HepG2 (cell line): ENCODE measurements at regions not wholly inside any gene's neighbourhood (a gene's known extent, or its start where the extent isn't known, plus 50 kb on each side); places are given as distances from the start of the nearest gene placed in this dataset.

Experiments
- ATAC-seq: fragments of 200-7000 bp; cut with Tn5 transposase; 3 replicates; pipeline ENCODE4 v1.9.1; 2020; ENCODE audit warnings: mild to moderate bottlenecking, moderate library complexity
- BruUV-seq: library from RNA; stranded (reverse); fragments of 400-500 nt; replicated peaks from 2 replicates; lab custom pipeline; 2021; lab: Mats Ljungman, UMichigan
- CTCF ChIA-PET: fragments of 300-600 bp; formaldehyde crosslinking; extraction: SDS; loops from one replicate; lab custom pipeline; 2021; ENCODE audit warnings: low total read pairs, inconsistent platforms, low intra/inter-chr PET ratio; lab: Yijun Ruan, JAX
- POLR2A ChIA-PET: fragments of 350-600 bp; sonication (Branson Sonifier 250); formaldehyde crosslinking; loops from one replicate; lab custom pipeline; 2020; ENCODE audit warnings: antibody characterized with exemption, inconsistent platforms; lab: Yijun Ruan, JAX
- DNase-seq: peaks from one replicate; pipeline ENCODE4 v3.0.0-alpha.2; 2015; ENCODE audit warnings: low spot score
- FAIRE-seq: peaks from 3 replicates; lab custom pipeline; 2011; peaks lifted over from hg19 to GRCh38; lab: Jason Lieb, UNC
- H2AFZ ChIP-seq: one replicate; pipeline ENCODE4 v1.6.1; 2011; ENCODE audit warnings: low read length, inconsistent platforms
- H3K27ac ChIP-seq: fragments of 300-600 bp; 3 replicates; pipeline ENCODE4 v1.8.0; 2011; ENCODE audit warnings: mixed run types, mild to moderate bottlenecking, mixed read lengths, low read length, inconsistent platforms; ENCODE audit not compliant: insufficient read depth; ENCODE audit errors: extremely low read length
- H3K27me3 ChIP-seq, 2 experiments: fragments of 200-600 bp in 1 of 2; 2 replicates in 1 of 2; 3 replicates in 1 of 2; pipeline versions ENCODE4 v1.6.0 to v1.8.0; 2011; ENCODE audit warnings: low read length in 2 of 2, mild to moderate bottlenecking in 2 of 2, moderate library complexity in 2 of 2, inconsistent platforms in 1 of 2; ENCODE audit not compliant: insufficient read depth in 2 of 2, control insufficient read depth in 1 of 2
- H3K36me3 ChIP-seq, 2 experiments: fragments of 200-600 bp in 1 of 2; replicated peaks in 1 of 2; 2 replicates in 1 of 2; 3 replicates in 1 of 2; pipeline versions ENCODE4 v1.5.1 to v1.8.0; 2011; ENCODE audit warnings: low read length in 2 of 2, inconsistent platforms in 1 of 2; ENCODE audit not compliant: insufficient read depth in 2 of 2, control insufficient read depth in 1 of 2
- H3K4me1 ChIP-seq: 2 replicates; pipeline ENCODE4 v1.5.1; 2012; ENCODE audit warnings: low read length, inconsistent platforms; ENCODE audit not compliant: insufficient read depth
- H3K4me2 ChIP-seq: 2 replicates; pipeline ENCODE4 v1.6.0; 2011; ENCODE audit warnings: low read depth, low read length, inconsistent platforms
- H3K4me3 ChIP-seq, 3 experiments: fragments of 200-600 bp in 1 of 3; sonication (generic), shearing (Covaris generic) in 1 of 3; replicated peaks in 1 of 3; 2 replicates each; pipeline ENCODE4 v1.5.1; 2011 to 2016; ENCODE audit warnings: low read length in 3 of 3, inconsistent platforms in 2 of 3, low read depth in 2 of 3, mild to moderate bottlenecking in 2 of 3, control low read depth in 1 of 3, mixed read lengths in 1 of 3; ENCODE audit not compliant: insufficient read depth in 1 of 3
- H3K79me2 ChIP-seq: one replicate; pipeline ENCODE4 v1.6.1; 2011; ENCODE audit warnings: low read length, inconsistent platforms; ENCODE audit not compliant: insufficient read depth
- H3K9ac ChIP-seq: 2 replicates; pipeline ENCODE4 v1.6.0; 2011; ENCODE audit warnings: mild to moderate bottlenecking, low read depth, low read length, inconsistent platforms; ENCODE audit not compliant: insufficient read depth
- H3K9me3 ChIP-seq: 2 replicates; pipeline ENCODE4 v1.5.1; 2012; ENCODE audit warnings: mild to moderate bottlenecking, low read length
- H4K20me1 ChIP-seq: 2 replicates; pipeline ENCODE4 v1.6.0; 2011; ENCODE audit warnings: inconsistent platforms, mild to moderate bottlenecking, low read length, moderate library complexity; ENCODE audit not compliant: insufficient read depth
- BCL6 ChIP-seq: IDR thresholded peaks from 2 replicates; pipeline ENCODE4 v1.6.1; 2016; ENCODE audit warnings: missing genetic modification reagents, missing compliant biosample characterization
- CAMTA2 ChIP-seq: sonication (generic); formaldehyde crosslinking; IDR thresholded peaks from 2 replicates; pipeline ENCODE4 v1.4.0; 2020; ENCODE audit warnings: mild to moderate bottlenecking, missing genetic modification reagents, borderline replicate concordance
- GZF1 ChIP-seq: sonication (generic); formaldehyde crosslinking; IDR thresholded peaks from 2 replicates; pipeline ENCODE4 v1.5.1; 2020; ENCODE audit warnings: mild to moderate bottlenecking, missing genetic modification reagents
- KMT2A ChIP-seq: sonication (generic); formaldehyde crosslinking; IDR thresholded peaks from 2 replicates; pipeline ENCODE4 v1.4.0; 2020; ENCODE audit warnings: missing genetic modification reagents
- SALL1 ChIP-seq: sonication (generic); formaldehyde crosslinking; IDR thresholded peaks from 2 replicates; pipeline ENCODE4 v1.8.0; 2022; ENCODE audit warnings: mild to moderate bottlenecking, missing genetic modification reagents
- SOX6 ChIP-seq, 2 experiments: fragments of 450-650 bp in 1 of 2; sonication (generic) in 1 of 2; formaldehyde crosslinking in 1 of 2; IDR thresholded peaks; 2 replicates each; pipeline versions ENCODE4 v1.4.0 to v1.6.1; 2017 to 2020; ENCODE audit warnings: antibody characterized with exemption in 1 of 2, mild to moderate bottlenecking in 1 of 2, missing genetic modification reagents in 1 of 2
- SRSF1 ChIP-seq: fragments of 200-400 bp; formaldehyde crosslinking; optimal IDR thresholded peaks from 2 replicates; pipeline ENCODE3; 2017; ENCODE audit warnings: mild to moderate bottlenecking, low read depth, low read length, moderate library complexity
- TCF7L2 ChIP-seq: IDR thresholded peaks from 2 replicates; pipeline ENCODE4 v1.6.1; 2011; ENCODE audit warnings: mild to moderate bottlenecking, low read depth, low read length, moderate library complexity
- ZBTB26 ChIP-seq: IDR thresholded peaks from 2 replicates; pipeline ENCODE4 v1.6.1; 2016; ENCODE audit warnings: missing compliant biosample characterization, missing genetic modification reagents, borderline replicate concordance
- ZBTB42 ChIP-seq: sonication (generic); formaldehyde crosslinking; IDR thresholded peaks from 2 replicates; pipeline ENCODE4 v1.5.0; 2020; ENCODE audit warnings: mild to moderate bottlenecking, missing genetic modification reagents
- ZNF10 ChIP-seq: sonication (generic); formaldehyde crosslinking; IDR thresholded peaks from 2 replicates; pipeline ENCODE4 v1.4.0; 2020; ENCODE audit warnings: mild to moderate bottlenecking, low read depth, missing genetic modification reagents, borderline replicate concordance
- ZNF556 ChIP-seq: sonication (generic); formaldehyde crosslinking; IDR thresholded peaks from 2 replicates; pipeline ENCODE4 v1.4.0; 2020; ENCODE audit warnings: mild to moderate bottlenecking, missing genetic modification reagents, borderline replicate concordance
- ZNF574 ChIP-seq: sonication (generic); formaldehyde crosslinking; IDR thresholded peaks from 2 replicates; pipeline ENCODE4 v1.4.0; 2020; ENCODE audit warnings: missing genetic modification reagents
- WGBS: methylation state at CpG from one replicate; pipeline ENCODE4 v1.1.6; 2017; ENCODE audit warnings: low lambda C conversion rate; 5-methylcytosine and 5-hydroxymethylcytosine counted together
- in situ Hi-C: cut with HindIII; loops from 2 replicates; pipeline ENCODE4 v1.10.0; 2017; ENCODE audit warnings: low pct_unique_long_range_greater_than_20kb; ENCODE audit not compliant: extremely low pct_ligation_motif_present
- intact Hi-C: fragments of 100-400 bp; cut with micrococcal nuclease; formaldehyde crosslinking; loops from one replicate; pipeline ENCODE4 v1.10.0; 2022; ENCODE audit not compliant: unreplicated experiment
- TF ChIP-seq, protein P1 (sequence below): sonication (generic); formaldehyde crosslinking; IDR thresholded peaks from 2 replicates; pipeline ENCODE4 v1.4.0; 2020; ENCODE audit warnings: missing genetic modification reagents

DNA sequence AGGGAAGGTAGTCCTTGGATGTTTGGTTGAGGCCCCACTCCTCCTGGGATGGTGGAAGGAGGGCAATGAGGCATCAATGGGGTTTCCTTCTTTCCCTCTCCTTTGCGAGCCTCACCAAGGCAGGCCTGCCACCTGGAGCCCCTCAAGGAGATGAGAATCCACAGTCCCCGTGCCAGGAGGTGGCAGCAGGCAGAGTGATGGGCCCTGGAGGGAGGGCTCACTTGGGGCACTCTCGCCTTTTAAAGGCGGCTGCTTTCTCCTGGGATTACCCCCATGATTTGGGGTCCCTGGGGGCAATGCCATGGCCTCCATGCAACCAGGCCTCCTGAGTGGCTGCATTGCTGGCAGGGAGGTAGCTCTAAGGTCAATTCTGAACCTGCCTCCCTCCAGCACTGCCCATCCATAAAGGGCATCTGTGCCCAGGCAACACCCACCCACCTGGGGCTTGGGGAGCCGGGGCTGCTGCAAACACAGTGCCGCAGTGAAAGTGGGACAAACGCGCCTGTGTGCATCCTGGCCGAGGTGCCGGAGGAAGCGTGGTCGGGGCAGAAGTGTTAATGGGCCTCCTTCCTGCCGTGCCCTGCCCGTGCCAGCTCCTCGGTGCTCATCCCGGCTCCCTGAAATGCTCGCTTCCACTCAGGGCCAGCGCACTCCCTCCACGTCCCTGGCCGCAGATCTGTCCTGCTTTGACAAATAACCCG is 55.9 kb downstream of the ZFP36L2 start (continued):
- TF ChIP-seq ZNF10 (CRISPR knock-in tag) (no peak), ZBTB26 (CRISPR knock-in tag) (no peak), TCF7L2 (no peak), GZF1 (CRISPR knock-in tag) (no peak), SRSF1 (peak; percentile 9), SOX6 (IDR thresholded peaks at IDR 0.05) (no peak), SOX6 (CRISPR knock-in tag; IDR thresholded peaks at IDR 0.05) (0 out of 2 replicates have a peak, but pooled peaks have one; percentile 0), ZBTB42 (CRISPR knock-in tag) (no peak), ZNF556 (CRISPR knock-in tag) (no peak), CAMTA2 (CRISPR knock-in tag) (0 out of 2 replicates have a peak, but pooled peaks have one; percentile 3), BCL6 (CRISPR knock-in tag) (no peak)

- 43% methylated on average over 9 of the region's 9 CpGs for WGBS
- DNase-seq: no peak
- intact Hi-C loops: loop anchor here (5.0 kb wide), 1 partner anchor 343 kb away; no protein-coding TSS in a partner anchor
- Histone ChIP-seq H3K4me1 (peaks cover 72% of the 10 kb centered on the region), H3K4me3 (no peak overlapping the region), H3K79me2 (no peaks in the 10 kb centered on the region), H2AFZ (no peak overlapping the region), H3K9me3 (no peaks in the 10 kb centered on the region), H3K27ac (no peak overlapping the region), H3K36me3 (no peaks in the 10 kb centered on the region), H3K4me2 (no peak overlapping the region), H4K20me1 (no peaks in the 10 kb centered on the region), H3K27me3 (no peaks in the 10 kb centered on the region), H3K9ac (no peak overlapping the region)
- ChIA-PET POLR2A (interaction anchor here (0.8 to 5.7 kb wide), 6 partner anchors 12 to 196 kb away, joined by 3 to 50 read pairs (median 16); partner anchors contain the start of gene ZFP36L2), CTCF (interaction anchor here (0.5 to 0.8 kb wide), 2 partner anchors 9 to 55 kb away, joined by 3 to 6 read pairs; no protein-coding TSS in a partner anchor)
- FAIRE-seq: no peak
- no TSS peak for BruUV-seq
- in situ Hi-C loops: loop anchor here (10.0 kb wide), 1 partner anchor 55 kb away; the partner anchor contains the start of gene ZFP36L2
- peak; percentile 40 for ATAC-seq
- TF ChIP-seq SALL1: peak; percentile 45; the same call in 1 of the 2 replicates
- TF ChIP-seq, protein P1, sequence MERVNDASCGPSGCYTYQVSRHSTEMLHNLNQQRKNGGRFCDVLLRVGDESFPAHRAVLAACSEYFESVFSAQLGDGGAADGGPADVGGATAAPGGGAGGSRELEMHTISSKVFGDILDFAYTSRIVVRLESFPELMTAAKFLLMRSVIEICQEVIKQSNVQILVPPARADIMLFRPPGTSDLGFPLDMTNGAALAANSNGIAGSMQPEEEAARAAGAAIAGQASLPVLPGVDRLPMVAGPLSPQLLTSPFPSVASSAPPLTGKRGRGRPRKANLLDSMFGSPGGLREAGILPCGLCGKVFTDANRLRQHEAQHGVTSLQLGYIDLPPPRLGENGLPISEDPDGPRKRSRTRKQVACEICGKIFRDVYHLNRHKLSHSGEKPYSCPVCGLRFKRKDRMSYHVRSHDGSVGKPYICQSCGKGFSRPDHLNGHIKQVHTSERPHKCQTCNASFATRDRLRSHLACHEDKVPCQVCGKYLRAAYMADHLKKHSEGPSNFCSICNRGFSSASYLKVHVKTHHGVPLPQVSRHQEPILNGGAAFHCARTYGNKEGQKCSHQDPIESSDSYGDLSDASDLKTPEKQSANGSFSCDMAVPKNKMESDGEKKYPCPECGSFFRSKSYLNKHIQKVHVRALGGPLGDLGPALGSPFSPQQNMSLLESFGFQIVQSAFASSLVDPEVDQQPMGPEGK: peak; percentile 32; the same call in 1 of the 2 replicates
- TF ChIP-seq KMT2A (CRISPR knock-in tag): peak; percentile 40; the same call in 1 of the 2 replicates
- TF ChIP-seq ZNF574 (CRISPR knock-in tag): 0 out of 2 replicates have a peak, but pooled peaks have one; percentile 4
Observed at GRCh38 chr2:43169987-43170386, 56.4 kb downstream of the ZFP36L2 start.
